Activated CD8-positive, alpha-beta memory T cell treated with anti-CD3 and anti-CD28 coated beads for 24 hours (primary cell): ENCODE measurements at regions not wholly inside any gene's neighbourhood (a gene's known extent, or its start where the extent isn't known, plus 50 kb on each side); places are given as distances from the start of the nearest gene placed in this dataset.

ENCODE experiments used
- DNase-seq: peaks from one replicate; pipeline ENCODE4 v3.0.0-alpha.2; 2020

GRCh38 chr2:240324312-240325015 is 111.0 kb upstream of the GPC1 start:
- DNase-seq = no peak

- DNase-seq = no peak
Observed at GRCh38 chr2:240325016-240326007, 110.2 kb upstream of the GPC1 start.

- DNase-seq = no peak
Observed at GRCh38 chr2:240326246-240326645, 109.2 kb upstream of the GPC1 start.

GRCh38 chr2:240326886-240327285 is 108.6 kb upstream of the GPC1 start:
- no peak for DNase-seq

- no peak for DNase-seq
Observed at GRCh38 chr2:240327566-240327965, 107.9 kb upstream of the GPC1 start.

- DNase-seq = no peak
Observed at GRCh38 chr2:240328526-240328925, 106.9 kb upstream of the GPC1 start.

GRCh38 chr2:240329116-240329665 is 106.3 kb upstream of the GPC1 start:
- no peak for DNase-seq

- DNase-seq = no peak
Observed at GRCh38 chr2:240329778-240330177, 105.7 kb upstream of the GPC1 start.

- no peak for DNase-seq
Observed at GRCh38 chr2:240333985-240334384, 101.5 kb upstream of the GPC1 start.

- DNase-seq = no peak
Observed at GRCh38 chr2:240335061-240335460, 100.4 kb upstream of the GPC1 start.

- no peak for DNase-seq
Observed at GRCh38 chr2:240336820-240337427, 98.5 kb upstream of the GPC1 start.

GRCh38 chr2:240338274-240338673 is 97.2 kb upstream of the GPC1 start:
- DNase-seq = no peak

- no peak for DNase-seq
Observed at GRCh38 chr2:240339411-240340360, 95.8 kb upstream of the GPC1 start.

GRCh38 chr2:240340361-240340761 is 95.1 kb upstream of the GPC1 start:
- DNase-seq = no peak

GRCh38 chr2:240341064-240341463 is 94.4 kb upstream of the GPC1 start:
- DNase-seq = no peak

- no peak for DNase-seq
Observed at GRCh38 chr2:240343548-240343947, 91.9 kb upstream of the GPC1 start.

GRCh38 chr2:240344904-240345303 is 90.6 kb upstream of the GPC1 start:
- no peak for DNase-seq

- no peak for DNase-seq
Observed at GRCh38 chr2:240346015-240346752, 89.3 kb upstream of the GPC1 start.

- no peak for DNase-seq
Observed at GRCh38 chr2:240346753-240347372, 88.6 kb upstream of the GPC1 start.

- DNase-seq = no peak
Observed at GRCh38 chr2:240347373-240347940, 88.0 kb upstream of the GPC1 start.
